ENCODE measurements at regions not wholly inside any gene's neighbourhood (a gene's known extent, or its start where the extent isn't known, plus 50 kb on each side); places are given as distances from the start of the nearest gene placed in this dataset.

DNA sequence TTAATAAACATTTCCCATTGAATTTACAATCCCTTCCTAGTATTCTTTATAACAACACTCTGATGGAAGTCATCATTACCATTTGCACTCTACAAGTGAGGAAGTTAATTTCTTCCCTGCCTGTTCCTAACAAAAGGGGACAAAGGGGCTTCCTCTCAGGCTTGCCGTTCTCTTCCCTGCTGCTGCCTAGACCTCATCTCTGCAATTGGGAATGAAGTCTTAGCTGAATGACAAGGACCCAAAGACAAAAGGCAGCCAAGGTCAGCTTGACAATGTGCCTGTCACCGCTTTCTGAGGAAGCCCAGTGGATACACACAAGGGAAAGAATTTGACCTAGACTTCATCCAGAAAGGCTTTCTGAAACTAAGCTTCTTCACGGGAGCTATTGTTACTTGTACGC lies 416.4 kb downstream of the CMPK2 start:
- TF ChIP-seq, protein P1, sequence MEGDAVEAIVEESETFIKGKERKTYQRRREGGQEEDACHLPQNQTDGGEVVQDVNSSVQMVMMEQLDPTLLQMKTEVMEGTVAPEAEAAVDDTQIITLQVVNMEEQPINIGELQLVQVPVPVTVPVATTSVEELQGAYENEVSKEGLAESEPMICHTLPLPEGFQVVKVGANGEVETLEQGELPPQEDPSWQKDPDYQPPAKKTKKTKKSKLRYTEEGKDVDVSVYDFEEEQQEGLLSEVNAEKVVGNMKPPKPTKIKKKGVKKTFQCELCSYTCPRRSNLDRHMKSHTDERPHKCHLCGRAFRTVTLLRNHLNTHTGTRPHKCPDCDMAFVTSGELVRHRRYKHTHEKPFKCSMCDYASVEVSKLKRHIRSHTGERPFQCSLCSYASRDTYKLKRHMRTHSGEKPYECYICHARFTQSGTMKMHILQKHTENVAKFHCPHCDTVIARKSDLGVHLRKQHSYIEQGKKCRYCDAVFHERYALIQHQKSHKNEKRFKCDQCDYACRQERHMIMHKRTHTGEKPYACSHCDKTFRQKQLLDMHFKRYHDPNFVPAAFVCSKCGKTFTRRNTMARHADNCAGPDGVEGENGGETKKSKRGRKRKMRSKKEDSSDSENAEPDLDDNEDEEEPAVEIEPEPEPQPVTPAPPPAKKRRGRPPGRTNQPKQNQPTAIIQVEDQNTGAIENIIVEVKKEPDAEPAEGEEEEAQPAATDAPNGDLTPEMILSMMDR (IDR thresholded peaks at IDR 0.05 in 2 of 3, conservative IDR thresholded peaks at IDR 0.05 in 1 of 3; ENCODE audit: borderline replicate concordance in 1 of 3, insufficient read depth in 1 of 3, low read depth in 2 of 3, low read length in 2 of 3), result no peak
- no peak for TF ChIP-seq EZH2 (IDR thresholded peaks at IDR 0.05)
- TF ChIP-seq EZH2phosphoT487 (IDR thresholded peaks at IDR 0.05; ENCODE audit: borderline replicate concordance), result no peak
- no peak for TF ChIP-seq POLR2A (IDR thresholded peaks at IDR 0.05; ENCODE audit: borderline replicate concordance, extremely low read depth, insufficient read depth, insufficient read length)
- TF ChIP-seq CEBPB (IDR thresholded peaks at IDR 0.05; ENCODE audit: low read depth), result no peak

Data from HCT116 (cell line).